ENCODE measurements at regions not wholly inside any gene's neighbourhood (a gene's known extent, or its start where the extent isn't known, plus 50 kb on each side); places are given as distances from the start of the nearest gene placed in this dataset.
"Not testable (repeated sequence)": the region's sequence is repeated elsewhere in the genome, so short reads cannot be mapped to it uniquely, and the experiment has no call there.

DNA sequence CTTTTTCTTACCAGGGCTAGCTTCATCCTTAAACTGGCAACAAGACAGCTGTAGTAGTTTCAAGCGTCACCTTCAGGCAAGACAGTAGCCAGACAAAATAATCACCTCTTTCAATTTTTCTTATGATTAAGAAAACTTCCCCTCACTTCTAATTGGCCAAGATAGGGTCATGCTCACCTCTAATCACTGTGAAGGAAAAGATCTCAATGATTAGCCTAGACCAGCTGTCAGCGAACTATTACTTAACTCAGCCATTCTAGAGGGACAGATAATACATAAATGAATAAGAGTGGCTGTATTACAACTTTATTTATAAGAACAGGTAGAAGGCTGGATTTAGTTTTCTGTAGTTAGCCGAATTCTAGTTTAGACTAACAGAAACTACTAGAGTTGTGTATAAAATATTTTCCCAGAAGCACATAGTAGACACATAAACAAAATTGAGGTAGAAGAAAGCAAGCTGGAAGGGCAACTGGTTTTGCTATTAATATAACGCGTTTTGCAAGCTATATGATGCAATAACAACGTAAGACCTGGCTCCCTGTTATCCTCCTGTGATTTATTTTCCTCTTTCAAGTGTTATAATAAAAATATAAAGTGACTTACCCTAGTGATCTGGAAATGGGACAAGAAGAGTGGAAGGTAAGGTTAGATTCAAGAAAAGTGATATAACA, 64.3 kb downstream of the ELAPOR2 start:
- no peak for TF ChIP-seq CTCF (IDR thresholded peaks at IDR 0.05)
- TF ChIP-seq ZFX (IDR thresholded peaks at IDR 0.05; ENCODE audit: borderline replicate concordance): no peak
- H3K27ac ChIP-seq: no peak overlapping the region

DNA sequence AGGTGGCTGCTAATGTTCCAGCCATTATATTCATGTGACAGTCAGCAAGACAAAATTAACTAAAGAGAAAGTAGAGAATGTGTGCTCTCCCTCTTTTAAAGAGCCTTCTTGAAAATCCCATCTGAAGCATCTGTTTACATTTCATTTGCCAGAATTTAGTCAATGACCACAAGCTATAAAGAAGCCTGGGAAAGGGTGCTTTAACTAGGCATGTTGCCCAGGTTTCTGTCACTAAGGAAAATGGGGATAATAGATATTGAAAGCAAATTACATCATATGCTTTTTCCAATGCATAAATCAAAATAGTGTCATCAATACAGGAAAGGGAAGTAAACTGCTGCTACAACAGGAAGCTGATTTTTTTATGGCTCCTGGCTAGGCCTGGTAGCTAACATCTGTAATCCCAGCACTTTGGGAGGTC, 67.7 kb downstream of the ELAPOR2 start:
- H3K27ac ChIP-seq: no peak overlapping the region
- no peak for TF ChIP-seq ZFX (IDR thresholded peaks at IDR 0.05; ENCODE audit: borderline replicate concordance)
- TF ChIP-seq CTCF (IDR thresholded peaks at IDR 0.05): no peak

- no peak for TF ChIP-seq CTCF (IDR thresholded peaks at IDR 0.05)
- TF ChIP-seq ZFX (IDR thresholded peaks at IDR 0.05; ENCODE audit: borderline replicate concordance): no peak
- H3K27ac ChIP-seq: no peak overlapping the region
These were observed 68.2 kb downstream of the ELAPOR2 start for GRCh38 chr7:86991093-86991769.

DNA sequence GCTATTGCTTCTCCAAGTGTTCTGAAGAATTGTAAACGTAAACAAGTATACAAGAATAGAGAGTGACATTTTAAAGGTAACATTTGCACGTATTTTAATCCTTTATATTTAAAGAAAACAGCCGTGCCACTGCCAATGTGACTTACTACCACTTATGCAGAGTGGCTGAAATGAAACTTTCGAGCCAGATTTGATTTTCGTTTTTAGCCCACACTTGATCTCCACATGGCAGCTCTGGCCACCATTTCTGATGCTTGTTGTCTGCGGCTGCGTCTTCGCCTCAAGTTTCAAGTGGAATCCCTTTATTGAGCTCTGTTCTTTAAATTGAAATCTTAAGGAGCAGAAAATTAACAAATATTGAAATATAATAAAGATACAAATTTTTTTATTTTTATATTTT, 70.0 kb downstream of the ELAPOR2 start:
- TF ChIP-seq CTCF (IDR thresholded peaks at IDR 0.05): no peak
- TF ChIP-seq ZFX (IDR thresholded peaks at IDR 0.05; ENCODE audit: borderline replicate concordance): no peak
- H3K27ac ChIP-seq: no peak overlapping the region

GRCh38 chr7:86987834-86988233, 71.6 kb downstream of the ELAPOR2 start:
- not testable (repeated sequence) for H3K27ac ChIP-seq

GRCh38 chr7:86987358-86987757, 72.1 kb downstream of the ELAPOR2 start:
- not testable (repeated sequence) for H3K27ac ChIP-seq

DNA sequence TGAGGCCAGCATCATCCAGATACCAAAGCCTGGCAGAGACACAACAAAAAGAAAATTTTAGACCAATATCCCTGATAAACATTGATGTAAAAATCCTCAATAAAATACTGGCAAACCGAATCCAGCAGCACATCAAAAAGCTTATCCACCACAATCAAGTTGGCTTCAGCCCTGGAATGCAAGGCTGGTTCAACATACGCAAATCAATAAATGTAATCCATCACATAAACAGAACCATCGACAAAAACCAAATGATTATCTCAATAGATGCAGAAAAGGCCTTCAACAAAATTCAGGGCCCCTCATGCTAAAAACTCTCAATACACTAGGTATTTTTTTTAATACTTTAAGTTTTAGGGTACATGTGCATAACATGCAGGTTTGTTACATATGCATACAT, 74.1 kb downstream of the ELAPOR2 start:
- H3K27ac ChIP-seq: not testable (repeated sequence)

DNA sequence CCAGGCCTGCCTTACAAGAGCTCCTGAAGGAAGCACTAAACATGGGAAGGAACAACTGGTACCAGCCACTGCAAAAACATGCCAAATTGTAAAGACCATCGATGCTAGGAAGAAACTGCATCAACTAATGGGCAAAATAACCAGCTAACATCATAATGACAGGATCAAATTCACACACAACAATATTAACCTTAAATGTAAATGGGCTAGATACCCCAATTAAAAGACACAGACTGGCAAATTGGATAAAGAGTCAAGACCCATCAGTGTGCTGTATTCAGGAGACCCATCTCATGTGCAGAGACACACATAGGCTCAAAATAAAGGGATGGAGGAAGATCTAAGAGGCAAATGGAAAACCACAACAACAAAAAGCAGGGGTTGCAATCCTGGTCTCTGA, 75.8 kb downstream of the ELAPOR2 start:
- not testable (repeated sequence) for H3K27ac ChIP-seq

- not testable (repeated sequence) for H3K27ac ChIP-seq
These were observed 77.5 kb downstream of the ELAPOR2 start for GRCh38 chr7:86981937-86982336.

- TF ChIP-seq CTCF (IDR thresholded peaks at IDR 0.05): no peak
- TF ChIP-seq ZFX (IDR thresholded peaks at IDR 0.05; ENCODE audit: borderline replicate concordance): no peak
- no peak overlapping the region for H3K27ac ChIP-seq
These were observed 78.3 kb downstream of the ELAPOR2 start for GRCh38 chr7:86981127-86981526.
